Panc1 (cell line): ENCODE measurements at regions not wholly inside any gene's neighbourhood (a gene's known extent, or its start where the extent isn't known, plus 50 kb on each side); places are given as distances from the start of the nearest gene placed in this dataset.

Experiments
- ATAC-seq: fragments of 200-7000 bp; cut with Tn5 transposase; 2 replicates; pipeline ENCODE4 v1.9.1; 2020; ENCODE audit warnings: mild to moderate bottlenecking, moderate library complexity
- BruUV-seq: library from RNA; stranded (reverse); fragments of 400-500 nt; replicated peaks from 2 replicates; lab custom pipeline; 2021; lab: Mats Ljungman, UMichigan
- CTCF ChIA-PET: fragments of 300-600 bp; sonication (Branson Sonifier 250); formaldehyde crosslinking; loops from one replicate; lab custom pipeline; 2022; ENCODE audit warnings: antibody characterized with exemption; lab: Charles Lee
- POLR2A ChIA-PET: fragments of 300-600 bp; sonication (Branson Sonifier 250); formaldehyde crosslinking; loops from one replicate; lab custom pipeline; 2022; ENCODE audit warnings: antibody characterized with exemption; lab: Charles Lee
- DNase-seq: peaks from one replicate; pipeline ENCODE4 v3.0.0-alpha.2; 2010; ENCODE audit warnings: low read depth, low spot score
- H3K27ac ChIP-seq: 2 replicates; pipeline ENCODE4 v1.5.1; 2011; ENCODE audit warnings: mild to moderate bottlenecking, low read length, inconsistent platforms
- H3K27me3 ChIP-seq: fragments of 200-500 bp; sonication (Bioruptor generic); 2 replicates; pipeline ENCODE4 v1.6.0; 2014; ENCODE audit warnings: low read length, inconsistent platforms; ENCODE audit not compliant: control insufficient read depth, insufficient read depth
- H3K36me3 ChIP-seq: fragments of 200-500 bp; sonication (Bioruptor generic); 2 replicates; pipeline ENCODE4 v1.5.1; 2014; ENCODE audit warnings: inconsistent platforms, mild to moderate bottlenecking, low read length, moderate library complexity; ENCODE audit not compliant: control insufficient read depth, insufficient read depth
- H3K4me1 ChIP-seq: 2 replicates; pipeline ENCODE4 v1.5.1; 2011; ENCODE audit warnings: inconsistent platforms, mild to moderate bottlenecking, low read length, moderate library complexity; ENCODE audit not compliant: control insufficient read depth, insufficient read depth
- H3K4me3 ChIP-seq, 2 experiments: 2 replicates each; pipeline ENCODE4 v1.5.1; 2011 to 2012; ENCODE audit warnings: low read depth in 2 of 2, low read length in 2 of 2, mild to moderate bottlenecking in 2 of 2, inconsistent platforms in 1 of 2, moderate library complexity in 1 of 2
- H3K9me3 ChIP-seq: fragments of 200-500 bp; sonication (Bioruptor generic); 2 replicates; pipeline ENCODE4 v1.5.1; 2014; ENCODE audit warnings: low read depth, mild to moderate bottlenecking, inconsistent platforms, low read length, moderate library complexity; ENCODE audit not compliant: control insufficient read depth, insufficient read depth
- CTCF ChIP-seq: fragments of 450-650 bp; IDR thresholded peaks from 2 replicates; pipeline ENCODE4 v1.5.1; 2017; ENCODE audit warnings: mild to moderate bottlenecking
- POLR2AphosphoS5 ChIP-seq: IDR thresholded peaks from 2 replicates; pipeline ENCODE4 v1.6.1; 2012; ENCODE audit warnings: mild to moderate bottlenecking, low read depth, low read length, moderate library complexity
- REST ChIP-seq, 2 experiments: IDR thresholded peaks; 2 replicates each; pipeline ENCODE4 v1.6.1; 2011 to 2012; ENCODE audit warnings: low read depth in 2 of 2, control low read depth in 1 of 2, low read length in 1 of 2, mild to moderate bottlenecking in 1 of 2, moderate library complexity in 1 of 2; ENCODE audit not compliant: insufficient read depth in 1 of 2
- SIN3A ChIP-seq: IDR thresholded peaks from 2 replicates; pipeline ENCODE4 v1.6.1; 2012; ENCODE audit warnings: low read depth, mild to moderate bottlenecking, low read length, moderate library complexity, borderline replicate concordance; ENCODE audit not compliant: insufficient read depth
- TCF7L2 ChIP-seq: IDR thresholded peaks from 2 replicates; pipeline ENCODE4 v1.6.1; 2011; ENCODE audit warnings: mild to moderate bottlenecking, low read depth, low read length, inconsistent platforms
- in situ Hi-C: cut with HindIII; loops from 2 replicates; pipeline ENCODE4 v1.10.0; 2016; ENCODE audit warnings: low sequenced_read_pairs, low pct_unique_long_range_greater_than_20kb
- intact Hi-C: fragments of 100-400 bp; cut with micrococcal nuclease; formaldehyde crosslinking; loops from one replicate; pipeline ENCODE4 v1.10.0; 2022; ENCODE audit not compliant: unreplicated experiment

- CTCF ChIA-PET, result no interaction called here
- BruUV-seq, result no TSS peak
- DNase-seq, result no peak
Observed at GRCh38 chr12:107458990-107459389, 226.6 kb upstream of the PWP1 start.

GRCh38 chr12:107459641-107460040 lies 226.0 kb upstream of the PWP1 start:
- ATAC-seq, result no peak
- in situ Hi-C loops, result no loop called here

More at GRCh38 chr12:107458990-107459389, 226.6 kb upstream of the PWP1 start:
- Histone ChIP-seq H3K27ac (no peak overlapping the region), H3K27me3 (no peaks in the 10 kb centered on the region), H3K4me3 (no peak overlapping the region), H3K9me3 (no peaks in the 10 kb centered on the region), H3K36me3 (no peaks in the 10 kb centered on the region), H3K4me1 (no peaks in the 10 kb centered on the region)
- POLR2A ChIA-PET, result no interaction called here
- TF ChIP-seq REST (IDR thresholded peaks at IDR 0.05; ENCODE audit: insufficient read depth in 1 of 2, low read depth in 2 of 2, low read length in 1 of 2) (no peak), SIN3A (no peak)
- ATAC-seq, result no peak
- in situ Hi-C loops (no loop called here), intact Hi-C loops (no loop called here)

More at GRCh38 chr12:107459641-107460040, 226.0 kb upstream of the PWP1 start:
- Histone ChIP-seq H3K4me1 (no peaks in the 10 kb centered on the region), H3K9me3 (no peaks in the 10 kb centered on the region), H3K27ac (no peak overlapping the region), H3K36me3 (no peaks in the 10 kb centered on the region), H3K27me3 (no peaks in the 10 kb centered on the region), H3K4me3 (no peak overlapping the region)
- ChIA-PET CTCF (no interaction called here), POLR2A (no interaction called here)
- no TSS peak for BruUV-seq
- no peak for DNase-seq
- intact Hi-C loops, result no loop called here
- TF ChIP-seq REST (IDR thresholded peaks at IDR 0.05; ENCODE audit: insufficient read depth in 1 of 2, low read depth in 2 of 2, low read length in 1 of 2), result no peak
- TF ChIP-seq TCF7L2, result no peak
- TF ChIP-seq SIN3A, result no peak
- no peak for TF ChIP-seq CTCF
- no peak for TF ChIP-seq POLR2AphosphoS5
